ENCODE measurements at regions not wholly inside any gene's neighbourhood (a gene's known extent, or its start where the extent isn't known, plus 50 kb on each side); places are given as distances from the start of the nearest gene placed in this dataset.

DNA sequence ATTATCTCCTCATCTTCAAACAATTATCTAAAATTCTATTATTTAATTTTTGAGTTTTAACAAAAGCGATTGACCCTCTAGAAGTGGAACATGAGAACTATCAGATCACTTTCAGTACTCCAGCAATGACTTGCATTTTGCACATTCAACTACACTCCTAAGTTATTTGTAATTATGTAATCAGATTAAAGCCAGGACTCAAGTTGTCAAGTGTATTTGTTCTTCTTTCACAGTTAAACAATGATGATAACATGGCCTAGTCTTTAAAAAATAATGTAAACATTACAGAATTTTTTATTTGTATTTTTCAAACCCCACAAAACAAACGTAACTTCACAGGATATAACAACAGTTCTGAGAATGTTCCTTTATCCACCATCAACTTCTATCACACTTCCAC, 2148.9 kb upstream of the ACO1 start:
- H3K27ac ChIP-seq (ENCODE audit: insufficient read depth, low read depth, low read length): no peak overlapping the region
- intact Hi-C loops (cut with micrococcal nuclease): no loop called here
- no peak for TF ChIP-seq JUN (IDR thresholded peaks at IDR 0.05; ENCODE audit: borderline replicate concordance, insufficient read depth, insufficient read length, low read depth)
- TF ChIP-seq FOS (IDR thresholded peaks at IDR 0.05; ENCODE audit: borderline replicate concordance, insufficient read depth, low read length): no peak
- no peak for TF ChIP-seq EZH2 (IDR thresholded peaks at IDR 0.05; ENCODE audit: borderline replicate concordance, low read depth, low read length, severe bottlenecking)
- TF ChIP-seq GATA2 (IDR thresholded peaks at IDR 0.05; ENCODE audit: insufficient read depth, insufficient read length, low read depth, low read length): no peak
- TF ChIP-seq, protein P1, sequence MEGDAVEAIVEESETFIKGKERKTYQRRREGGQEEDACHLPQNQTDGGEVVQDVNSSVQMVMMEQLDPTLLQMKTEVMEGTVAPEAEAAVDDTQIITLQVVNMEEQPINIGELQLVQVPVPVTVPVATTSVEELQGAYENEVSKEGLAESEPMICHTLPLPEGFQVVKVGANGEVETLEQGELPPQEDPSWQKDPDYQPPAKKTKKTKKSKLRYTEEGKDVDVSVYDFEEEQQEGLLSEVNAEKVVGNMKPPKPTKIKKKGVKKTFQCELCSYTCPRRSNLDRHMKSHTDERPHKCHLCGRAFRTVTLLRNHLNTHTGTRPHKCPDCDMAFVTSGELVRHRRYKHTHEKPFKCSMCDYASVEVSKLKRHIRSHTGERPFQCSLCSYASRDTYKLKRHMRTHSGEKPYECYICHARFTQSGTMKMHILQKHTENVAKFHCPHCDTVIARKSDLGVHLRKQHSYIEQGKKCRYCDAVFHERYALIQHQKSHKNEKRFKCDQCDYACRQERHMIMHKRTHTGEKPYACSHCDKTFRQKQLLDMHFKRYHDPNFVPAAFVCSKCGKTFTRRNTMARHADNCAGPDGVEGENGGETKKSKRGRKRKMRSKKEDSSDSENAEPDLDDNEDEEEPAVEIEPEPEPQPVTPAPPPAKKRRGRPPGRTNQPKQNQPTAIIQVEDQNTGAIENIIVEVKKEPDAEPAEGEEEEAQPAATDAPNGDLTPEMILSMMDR (IDR thresholded peaks at IDR 0.05; ENCODE audit: extremely low read depth in 1 of 2, insufficient read depth in 1 of 2, low read depth in 1 of 2, low read length in 2 of 2): no peak
- no peaks in the 10 kb centered on the region for H3K36me3 ChIP-seq (ENCODE audit: control insufficient read depth in 2 of 2, extremely low read depth in 1 of 2, insufficient read depth in 2 of 2, low read length in 2 of 2)
- no peak overlapping the region for H2AFZ ChIP-seq (ENCODE audit: low read depth, low read length)
- no peak overlapping the region for H3K4me3 ChIP-seq (replicated peaks in 1 of 3; ENCODE audit: insufficient read depth in 1 of 3, low read depth in 1 of 3, low read length in 3 of 3)
- H3K9me3 ChIP-seq (replicated peaks; ENCODE audit: control insufficient read depth, insufficient read depth, low read length): peaks cover 5% of the 10 kb centered on the region
- BruUV-seq (replicated peaks): no TSS peak
- no peaks in the 10 kb centered on the region for H4K20me1 ChIP-seq (replicated peaks; ENCODE audit: control insufficient read depth, extremely low read depth, insufficient read depth, low read length)
- H3K4me2 ChIP-seq (ENCODE audit: insufficient read depth, low read length): no peak overlapping the region
- dilution Hi-C loops (cut with MboI; ENCODE audit: extremely low pct_ligation_motif_present, low sequenced_read_pairs): no loop called here
- no peaks in the 10 kb centered on the region for H3K27me3 ChIP-seq (ENCODE audit: control insufficient read depth in 2 of 2, insufficient read depth in 2 of 2, low read length in 2 of 2)
- no peak for DNase-seq (ENCODE audit: low read depth, low spot score)
- no peak for FAIRE-seq
- no peaks in the 10 kb centered on the region for H3K79me2 ChIP-seq (ENCODE audit: control insufficient read depth, insufficient read depth, low read length)
- POLR2A ChIA-PET: no interaction called here
- H3K9me1 ChIP-seq (replicated peaks; ENCODE audit: control insufficient read depth, extremely low read depth, insufficient read depth, low read length): no peaks in the 10 kb centered on the region
- H3K4me1 ChIP-seq (ENCODE audit: control insufficient read depth, extremely low read depth, insufficient read depth, low read length): no peaks in the 10 kb centered on the region
- CTCF ChIA-PET: no interaction called here
- H3K9ac ChIP-seq (replicated peaks; ENCODE audit: extremely low read depth, insufficient read depth, low read length): no peak overlapping the region

DNA sequence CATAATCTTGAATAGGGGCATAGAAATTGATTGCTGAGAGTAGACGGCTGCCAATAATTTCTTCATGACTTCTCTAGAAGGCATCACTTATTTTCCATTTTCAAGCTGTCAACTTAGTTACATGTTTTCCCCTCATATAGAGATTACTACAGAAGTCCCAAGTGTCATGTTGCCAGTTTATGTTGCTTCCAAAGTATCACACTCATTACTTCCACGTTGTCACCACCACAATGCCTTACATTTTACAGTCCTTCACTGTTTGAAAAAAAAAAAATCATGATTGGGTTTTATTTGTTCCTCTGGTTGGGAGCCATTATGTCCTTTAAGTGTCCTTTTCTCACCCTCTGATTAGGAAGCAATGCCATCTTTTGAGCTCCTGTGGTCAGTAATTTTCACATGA, 2144.6 kb upstream of the ACO1 start:
- CTCF ChIA-PET: no interaction called here
- no peaks in the 10 kb centered on the region for H3K27me3 ChIP-seq (ENCODE audit: control insufficient read depth in 2 of 2, insufficient read depth in 2 of 2, low read length in 2 of 2)
- TF ChIP-seq, protein P1 (IDR thresholded peaks at IDR 0.05; ENCODE audit: extremely low read depth in 1 of 2, insufficient read depth in 1 of 2, low read depth in 1 of 2, low read length in 2 of 2): no peak
- TF ChIP-seq MYC (IDR thresholded peaks at IDR 0.05; ENCODE audit: low read depth, low read length) (no peak), POLR2AphosphoS5 (IDR thresholded peaks at IDR 0.05; ENCODE audit: insufficient read depth, low read depth, low read length) (no peak), POLR2A (IDR thresholded peaks at IDR 0.05; ENCODE audit: low read depth, low read length) (no peak), GATA2 (IDR thresholded peaks at IDR 0.05; ENCODE audit: insufficient read depth, insufficient read length, low read depth, low read length) (no peak), JUN (IDR thresholded peaks at IDR 0.05; ENCODE audit: borderline replicate concordance, insufficient read depth, insufficient read length, low read depth) (no peak), EZH2 (IDR thresholded peaks at IDR 0.05; ENCODE audit: borderline replicate concordance, low read depth, low read length, severe bottlenecking) (no peak), FOS (IDR thresholded peaks at IDR 0.05; ENCODE audit: borderline replicate concordance, insufficient read depth, low read length) (no peak)
- TF ChIP-seq, protein P2, sequence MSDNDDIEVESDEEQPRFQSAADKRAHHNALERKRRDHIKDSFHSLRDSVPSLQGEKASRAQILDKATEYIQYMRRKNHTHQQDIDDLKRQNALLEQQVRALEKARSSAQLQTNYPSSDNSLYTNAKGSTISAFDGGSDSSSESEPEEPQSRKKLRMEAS (IDR thresholded peaks at IDR 0.05; ENCODE audit: insufficient read depth, insufficient read length): no peak
- no peak overlapping the region for H3K4me2 ChIP-seq (ENCODE audit: insufficient read depth, low read length)
- FAIRE-seq (no peak), DNase-seq (ENCODE audit: low read depth, low spot score) (no peak)
- dilution Hi-C loops (cut with MboI; ENCODE audit: extremely low pct_ligation_motif_present, low sequenced_read_pairs) (no loop called here), intact Hi-C loops (cut with micrococcal nuclease) (no loop called here)
- H4K20me1 ChIP-seq (replicated peaks; ENCODE audit: control insufficient read depth, extremely low read depth, insufficient read depth, low read length): no peaks in the 10 kb centered on the region
- H3K9me3 ChIP-seq (replicated peaks; ENCODE audit: control insufficient read depth, insufficient read depth, low read length): peaks cover 3% of the 10 kb centered on the region
- H3K9me1 ChIP-seq (replicated peaks; ENCODE audit: control insufficient read depth, extremely low read depth, insufficient read depth, low read length): no peaks in the 10 kb centered on the region
- H3K9ac ChIP-seq (replicated peaks; ENCODE audit: extremely low read depth, insufficient read depth, low read length): no peak overlapping the region
- H3K4me3 ChIP-seq (replicated peaks in 1 of 3; ENCODE audit: insufficient read depth in 1 of 3, low read depth in 1 of 3, low read length in 3 of 3): no peak overlapping the region
- H3K27ac ChIP-seq (ENCODE audit: insufficient read depth, low read depth, low read length): no peak overlapping the region
- H2AFZ ChIP-seq (ENCODE audit: low read depth, low read length): no peak overlapping the region
- no peaks in the 10 kb centered on the region for H3K36me3 ChIP-seq (ENCODE audit: control insufficient read depth in 2 of 2, extremely low read depth in 1 of 2, insufficient read depth in 2 of 2, low read length in 2 of 2)
- no peaks in the 10 kb centered on the region for H3K79me2 ChIP-seq (ENCODE audit: control insufficient read depth, insufficient read depth, low read length)
- POLR2A ChIA-PET: no interaction called here
- BruUV-seq (replicated peaks): no TSS peak
- H3K4me1 ChIP-seq (ENCODE audit: control insufficient read depth, extremely low read depth, insufficient read depth, low read length): no peaks in the 10 kb centered on the region
